ENCODE measurements at regions not wholly inside any gene's neighbourhood (a gene's known extent, or its start where the extent isn't known, plus 50 kb on each side); places are given as distances from the start of the nearest gene placed in this dataset.
"Not testable (repeated sequence)": the region's sequence is repeated elsewhere in the genome, so short reads cannot be mapped to it uniquely, and the experiment has no call there.

GRCh38 chr6:119734227-119734626 lies 384.7 kb upstream of the MAN1A1 start:
- in situ Hi-C loops (cut with HindIII; ENCODE audit: low sequenced_read_pairs) = no loop called here
- H3K4me3 ChIP-seq (ENCODE audit: low read depth, low read length) = no peak overlapping the region
- DNase-seq (ENCODE audit: low read depth, low spot score) = no peak
- TF ChIP-seq, protein P1, sequence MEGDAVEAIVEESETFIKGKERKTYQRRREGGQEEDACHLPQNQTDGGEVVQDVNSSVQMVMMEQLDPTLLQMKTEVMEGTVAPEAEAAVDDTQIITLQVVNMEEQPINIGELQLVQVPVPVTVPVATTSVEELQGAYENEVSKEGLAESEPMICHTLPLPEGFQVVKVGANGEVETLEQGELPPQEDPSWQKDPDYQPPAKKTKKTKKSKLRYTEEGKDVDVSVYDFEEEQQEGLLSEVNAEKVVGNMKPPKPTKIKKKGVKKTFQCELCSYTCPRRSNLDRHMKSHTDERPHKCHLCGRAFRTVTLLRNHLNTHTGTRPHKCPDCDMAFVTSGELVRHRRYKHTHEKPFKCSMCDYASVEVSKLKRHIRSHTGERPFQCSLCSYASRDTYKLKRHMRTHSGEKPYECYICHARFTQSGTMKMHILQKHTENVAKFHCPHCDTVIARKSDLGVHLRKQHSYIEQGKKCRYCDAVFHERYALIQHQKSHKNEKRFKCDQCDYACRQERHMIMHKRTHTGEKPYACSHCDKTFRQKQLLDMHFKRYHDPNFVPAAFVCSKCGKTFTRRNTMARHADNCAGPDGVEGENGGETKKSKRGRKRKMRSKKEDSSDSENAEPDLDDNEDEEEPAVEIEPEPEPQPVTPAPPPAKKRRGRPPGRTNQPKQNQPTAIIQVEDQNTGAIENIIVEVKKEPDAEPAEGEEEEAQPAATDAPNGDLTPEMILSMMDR (IDR thresholded peaks at IDR 0.05; ENCODE audit: low read depth, low read length) = no peak

DNA sequence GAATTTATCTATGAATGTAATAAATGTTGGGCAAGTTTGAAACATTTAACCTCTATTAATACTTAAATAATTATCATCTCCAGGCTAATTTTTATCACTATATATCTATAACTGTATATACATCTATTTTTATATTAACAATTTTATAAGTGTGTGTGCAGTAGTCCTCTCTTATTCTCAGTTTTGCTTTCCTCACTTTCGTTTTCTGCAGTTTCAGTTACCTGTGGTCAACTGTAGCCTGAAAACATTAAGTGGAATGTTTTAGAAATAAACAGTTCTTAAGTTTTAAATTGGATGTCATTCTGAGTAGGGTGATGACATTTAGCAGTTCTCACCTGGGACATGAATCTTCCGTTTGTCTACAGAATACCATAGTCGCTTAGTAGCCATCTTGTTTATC lies 379.4 kb upstream of the MAN1A1 start:
- in situ Hi-C loops (cut with HindIII; ENCODE audit: low sequenced_read_pairs) = no loop called here

DNA sequence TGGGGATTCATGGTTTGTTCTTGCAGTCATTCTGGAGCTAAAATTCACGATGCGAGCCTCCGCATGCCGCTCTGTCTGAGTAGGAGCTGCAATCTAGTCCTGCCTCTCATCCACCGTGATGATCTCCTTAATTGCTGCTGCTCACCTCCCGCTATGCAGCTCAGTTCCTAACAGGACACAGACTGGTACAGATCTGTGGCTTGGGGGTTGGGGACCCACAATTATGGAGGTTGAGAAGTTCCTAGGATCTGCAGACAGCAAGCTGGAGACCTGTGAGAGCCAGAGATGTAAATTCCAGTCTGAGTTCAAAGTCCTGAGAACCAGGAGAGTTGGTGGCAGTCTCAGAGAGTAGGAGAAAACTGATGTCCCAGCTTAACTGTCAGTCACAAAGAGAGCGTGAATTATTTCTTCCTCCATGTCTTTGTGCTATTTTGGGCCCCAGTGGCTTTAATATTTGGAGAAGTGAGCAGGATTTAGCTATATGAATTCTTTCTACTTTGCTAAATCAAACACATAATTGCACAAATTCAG lies 378.7 kb upstream of the MAN1A1 start:
- DNase-seq (ENCODE audit: low read depth, low spot score) = no peak
- H3K4me3 ChIP-seq (ENCODE audit: low read depth, low read length) = no peak overlapping the region
- TF ChIP-seq, protein P1 (IDR thresholded peaks at IDR 0.05; ENCODE audit: low read depth, low read length) = no peak
- in situ Hi-C loops (cut with HindIII; ENCODE audit: low sequenced_read_pairs) = no loop called here

More for the DNA sequence above, 379.4 kb upstream of the MAN1A1 start:
- TF ChIP-seq, protein P1 (IDR thresholded peaks at IDR 0.05; ENCODE audit: low read depth, low read length) = no peak
- no peak for DNase-seq (ENCODE audit: low read depth, low spot score)
- H3K4me3 ChIP-seq (ENCODE audit: low read depth, low read length) = no peak overlapping the region

- in situ Hi-C loops (cut with HindIII; ENCODE audit: low sequenced_read_pairs) = no loop called here
- TF ChIP-seq, protein P1 (IDR thresholded peaks at IDR 0.05; ENCODE audit: low read depth, low read length) = no peak
- no peak for DNase-seq (ENCODE audit: low read depth, low spot score)
- no peak overlapping the region for H3K4me3 ChIP-seq (ENCODE audit: low read depth, low read length)
Observed at GRCh38 chr6:119727504-119728219, 378.1 kb upstream of the MAN1A1 start.

GRCh38 chr6:119726912-119727311 lies 377.4 kb upstream of the MAN1A1 start:
- H3K4me3 ChIP-seq (ENCODE audit: low read depth, low read length); DNase-seq (ENCODE audit: low read depth, low spot score); in situ Hi-C loops (cut with HindIII; ENCODE audit: low sequenced_read_pairs): not testable (repeated sequence)

DNA sequence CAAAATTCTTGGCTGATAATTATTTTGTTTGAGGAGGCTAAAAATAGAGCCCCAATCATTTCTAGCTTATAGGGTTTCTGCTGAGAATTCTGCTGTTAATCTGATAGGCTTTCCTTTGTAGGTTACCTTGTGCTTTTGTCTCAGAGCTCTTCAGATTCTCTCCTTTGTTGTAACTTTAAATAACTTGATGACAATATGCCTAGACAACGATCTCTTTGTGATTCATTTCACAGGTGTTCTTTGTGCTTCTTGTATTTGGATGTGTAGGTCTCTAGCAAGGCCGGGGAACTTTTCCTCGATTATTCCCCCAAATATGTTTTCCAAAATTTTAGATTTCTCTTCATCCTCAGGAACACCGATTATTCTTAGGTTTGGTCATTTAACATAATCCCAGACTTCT lies 376.5 kb upstream of the MAN1A1 start:
- TF ChIP-seq, protein P1 (IDR thresholded peaks at IDR 0.05; ENCODE audit: low read depth, low read length) = no peak
- no peak for DNase-seq (ENCODE audit: low read depth, low spot score)
- in situ Hi-C loops (cut with HindIII; ENCODE audit: low sequenced_read_pairs) = no loop called here
- H3K4me3 ChIP-seq (ENCODE audit: low read depth, low read length) = no peak overlapping the region

- no peak overlapping the region for H3K4me3 ChIP-seq (ENCODE audit: low read depth, low read length)
- in situ Hi-C loops (cut with HindIII; ENCODE audit: low sequenced_read_pairs) = no loop called here
- TF ChIP-seq, protein P1 (IDR thresholded peaks at IDR 0.05; ENCODE audit: low read depth, low read length) = peak; percentile 17
- DNase-seq (ENCODE audit: low read depth, low spot score) = no peak
Observed at GRCh38 chr6:119720160-119720559, 370.6 kb upstream of the MAN1A1 start.

Measured in astrocyte of the spinal cord (primary cell).